ENCODE measurements at regions not wholly inside any gene's neighbourhood (a gene's known extent, or its start where the extent isn't known, plus 50 kb on each side); places are given as distances from the start of the nearest gene placed in this dataset.

DNA sequence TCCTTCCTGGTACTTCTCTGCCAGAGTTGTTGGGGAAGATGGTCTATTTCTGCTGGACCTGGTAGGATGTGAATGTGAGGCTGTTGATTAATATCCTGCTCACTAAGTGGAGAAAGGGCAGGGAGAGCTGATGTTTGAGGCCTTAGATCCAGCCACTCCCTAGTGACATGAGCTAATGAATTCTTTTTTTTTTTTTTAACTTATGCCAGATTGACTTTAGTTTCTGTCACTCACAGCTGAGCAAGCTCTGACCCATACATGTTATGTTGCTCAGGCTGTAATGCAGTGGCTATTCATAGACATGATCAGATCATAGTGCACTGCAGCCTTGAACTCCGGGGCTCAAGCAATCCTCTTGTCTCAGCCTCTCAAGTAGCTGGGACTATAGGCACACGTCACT, 75.1 kb upstream of the SPRY4 start (continued):
- TF ChIP-seq, protein P1, sequence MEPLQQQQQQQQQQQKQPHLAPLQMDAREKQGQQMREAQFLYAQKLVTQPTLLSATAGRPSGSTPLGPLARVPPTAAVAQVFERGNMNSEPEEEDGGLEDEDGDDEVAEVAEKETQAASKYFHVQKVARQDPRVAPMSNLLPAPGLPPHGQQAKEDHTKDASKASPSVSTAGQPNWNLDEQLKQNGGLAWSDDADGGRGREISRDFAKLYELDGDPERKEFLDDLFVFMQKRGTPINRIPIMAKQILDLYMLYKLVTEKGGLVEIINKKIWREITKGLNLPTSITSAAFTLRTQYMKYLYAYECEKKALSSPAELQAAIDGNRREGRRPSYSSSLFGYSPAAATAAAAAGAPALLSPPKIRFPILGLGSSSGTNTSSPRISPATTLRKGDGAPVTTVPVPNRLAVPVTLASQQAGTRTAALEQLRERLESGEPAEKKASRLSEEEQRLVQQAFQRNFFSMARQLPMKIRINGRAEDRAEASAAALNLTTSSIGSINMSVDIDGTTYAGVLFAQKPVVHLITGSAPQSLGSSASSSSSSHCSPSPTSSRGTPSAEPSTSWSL (CRISPR knock-in tag; IDR thresholded peaks at IDR 0.05; ENCODE audit: borderline replicate concordance): no peak
- TF ChIP-seq GATAD2A (IDR thresholded peaks at IDR 0.05): no peak
- no peak for TF ChIP-seq ZNF586 (CRISPR knock-in tag; conservative IDR thresholded peaks at IDR 0.05)
- TF ChIP-seq, protein P2, sequence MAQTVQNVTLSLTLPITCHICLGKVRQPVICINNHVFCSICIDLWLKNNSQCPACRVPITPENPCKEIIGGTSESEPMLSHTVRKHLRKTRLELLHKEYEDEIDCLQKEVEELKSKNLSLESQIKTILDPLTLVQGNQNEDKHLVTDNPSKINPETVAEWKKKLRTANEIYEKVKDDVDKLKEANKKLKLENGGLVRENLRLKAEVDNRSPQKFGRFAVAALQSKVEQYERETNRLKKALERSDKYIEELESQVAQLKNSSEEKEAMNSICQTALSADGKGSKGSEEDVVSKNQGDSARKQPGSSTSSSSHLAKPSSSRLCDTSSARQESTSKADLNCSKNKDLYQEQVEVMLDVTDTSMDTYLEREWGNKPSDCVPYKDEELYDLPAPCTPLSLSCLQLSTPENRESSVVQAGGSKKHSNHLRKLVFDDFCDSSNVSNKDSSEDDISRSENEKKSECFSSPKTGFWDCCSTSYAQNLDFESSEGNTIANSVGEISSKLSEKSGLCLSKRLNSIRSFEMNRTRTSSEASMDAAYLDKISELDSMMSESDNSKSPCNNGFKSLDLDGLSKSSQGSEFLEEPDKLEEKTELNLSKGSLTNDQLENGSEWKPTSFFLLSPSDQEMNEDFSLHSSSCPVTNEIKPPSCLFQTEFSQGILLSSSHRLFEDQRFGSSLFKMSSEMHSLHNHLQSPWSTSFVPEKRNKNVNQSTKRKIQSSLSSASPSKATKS (CRISPR knock-in tag; IDR thresholded peaks at IDR 0.05): no peak
- no peak for TF ChIP-seq KAT7 (CRISPR knock-in tag; IDR thresholded peaks at IDR 0.05; ENCODE audit: borderline replicate concordance)
- no peak for TF ChIP-seq NR2C2 (CRISPR knock-in tag; IDR thresholded peaks at IDR 0.05)
- no peak for TF ChIP-seq NR2C2 (tag; IDR thresholded peaks at IDR 0.05)

DNA sequence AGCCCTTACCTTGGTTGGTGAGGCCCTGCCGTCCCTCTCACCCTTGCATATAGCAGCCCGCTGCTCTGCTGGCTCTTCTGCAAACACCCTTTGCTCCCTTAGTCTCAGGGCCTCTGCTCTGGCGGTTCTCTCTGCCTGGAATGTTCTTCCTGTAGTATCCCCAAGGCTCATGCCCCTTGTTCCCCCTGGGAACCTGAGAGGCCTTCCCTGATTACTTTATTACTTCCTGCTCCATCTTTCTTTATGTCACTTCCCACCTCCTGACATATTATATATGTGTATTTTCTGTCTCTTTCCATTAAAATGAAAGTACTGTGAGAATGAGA, 73.9 kb upstream of the SPRY4 start:
- Histone ChIP-seq H3K4me2 (ENCODE audit: insufficient read depth, low read length) (no peak overlapping the region), H3K79me2 (ENCODE audit: control insufficient read depth, insufficient read depth, low read length) (no peaks in the 10 kb centered on the region), H4K20me1 (replicated peaks; ENCODE audit: control insufficient read depth, insufficient read depth, low read length) (no peaks in the 10 kb centered on the region), H3K36me3 (ENCODE audit: control insufficient read depth, insufficient read depth, low read length) (no peaks in the 10 kb centered on the region), H3K9ac (ENCODE audit: insufficient read depth in 1 of 2, low read depth in 2 of 2, low read length in 2 of 2) (no peak overlapping the region), H3K4me3 (no peak overlapping the region), H2AFZ (ENCODE audit: low read depth, low read length) (no peak overlapping the region), H3K9me1 (ENCODE audit: control insufficient read depth, insufficient read depth, low read length) (no peaks in the 10 kb centered on the region), H3K27me3 (ENCODE audit: control insufficient read depth in 2 of 2, insufficient read depth in 2 of 2, low read length in 2 of 2) (no peaks in the 10 kb centered on the region), H3K9me3 (replicated peaks; ENCODE audit: control insufficient read depth, insufficient read depth, low read depth, low read length) (no peaks in the 10 kb centered on the region), H3K27ac (ENCODE audit: extremely low read depth, low read depth, low read length) (no peak overlapping the region), H3K4me1 (replicated peaks in 1 of 2; ENCODE audit: control insufficient read depth in 2 of 2, insufficient read depth in 2 of 2, low read length in 2 of 2) (peaks cover 15 to 16% of the 10 kb centered on the region in 2 experiments; a peak in 4 of 5 replicates)
- ChIA-PET CTCF (ENCODE audit: low intra/inter-chr PET ratio) (no interaction called here), POLR2A (no interaction called here)
- ATAC-seq: no peak
- DNase-seq (ENCODE audit: extremely low read depth in 1 of 4, low spot score in 3 of 4): no peak
- intact Hi-C loops (cut with micrococcal nuclease) (no loop called here), in situ Hi-C loops (cut with MboI) (no loop called here)
- WGBS (ENCODE audit: insufficient coverage, low coverage, missing lambda C conversion rate): 84% methylated on average over 3 of the region's 3 CpGs
- FAIRE-seq: no peak
- BruUV-seq (replicated peaks): no TSS peak
- no peak for TF ChIP-seq ZC3H4 (CRISPR knock-in tag; IDR thresholded peaks at IDR 0.05; ENCODE audit: borderline replicate concordance)
- no peak for TF ChIP-seq ZNF316 (IDR thresholded peaks at IDR 0.05)
- no peak for TF ChIP-seq SAFB (IDR thresholded peaks at IDR 0.05; ENCODE audit: borderline replicate concordance, low read depth, low read length)
- no peak for TF ChIP-seq MAFK (IDR thresholded peaks at IDR 0.05; ENCODE audit: low read length)
- TF ChIP-seq, protein P3, sequence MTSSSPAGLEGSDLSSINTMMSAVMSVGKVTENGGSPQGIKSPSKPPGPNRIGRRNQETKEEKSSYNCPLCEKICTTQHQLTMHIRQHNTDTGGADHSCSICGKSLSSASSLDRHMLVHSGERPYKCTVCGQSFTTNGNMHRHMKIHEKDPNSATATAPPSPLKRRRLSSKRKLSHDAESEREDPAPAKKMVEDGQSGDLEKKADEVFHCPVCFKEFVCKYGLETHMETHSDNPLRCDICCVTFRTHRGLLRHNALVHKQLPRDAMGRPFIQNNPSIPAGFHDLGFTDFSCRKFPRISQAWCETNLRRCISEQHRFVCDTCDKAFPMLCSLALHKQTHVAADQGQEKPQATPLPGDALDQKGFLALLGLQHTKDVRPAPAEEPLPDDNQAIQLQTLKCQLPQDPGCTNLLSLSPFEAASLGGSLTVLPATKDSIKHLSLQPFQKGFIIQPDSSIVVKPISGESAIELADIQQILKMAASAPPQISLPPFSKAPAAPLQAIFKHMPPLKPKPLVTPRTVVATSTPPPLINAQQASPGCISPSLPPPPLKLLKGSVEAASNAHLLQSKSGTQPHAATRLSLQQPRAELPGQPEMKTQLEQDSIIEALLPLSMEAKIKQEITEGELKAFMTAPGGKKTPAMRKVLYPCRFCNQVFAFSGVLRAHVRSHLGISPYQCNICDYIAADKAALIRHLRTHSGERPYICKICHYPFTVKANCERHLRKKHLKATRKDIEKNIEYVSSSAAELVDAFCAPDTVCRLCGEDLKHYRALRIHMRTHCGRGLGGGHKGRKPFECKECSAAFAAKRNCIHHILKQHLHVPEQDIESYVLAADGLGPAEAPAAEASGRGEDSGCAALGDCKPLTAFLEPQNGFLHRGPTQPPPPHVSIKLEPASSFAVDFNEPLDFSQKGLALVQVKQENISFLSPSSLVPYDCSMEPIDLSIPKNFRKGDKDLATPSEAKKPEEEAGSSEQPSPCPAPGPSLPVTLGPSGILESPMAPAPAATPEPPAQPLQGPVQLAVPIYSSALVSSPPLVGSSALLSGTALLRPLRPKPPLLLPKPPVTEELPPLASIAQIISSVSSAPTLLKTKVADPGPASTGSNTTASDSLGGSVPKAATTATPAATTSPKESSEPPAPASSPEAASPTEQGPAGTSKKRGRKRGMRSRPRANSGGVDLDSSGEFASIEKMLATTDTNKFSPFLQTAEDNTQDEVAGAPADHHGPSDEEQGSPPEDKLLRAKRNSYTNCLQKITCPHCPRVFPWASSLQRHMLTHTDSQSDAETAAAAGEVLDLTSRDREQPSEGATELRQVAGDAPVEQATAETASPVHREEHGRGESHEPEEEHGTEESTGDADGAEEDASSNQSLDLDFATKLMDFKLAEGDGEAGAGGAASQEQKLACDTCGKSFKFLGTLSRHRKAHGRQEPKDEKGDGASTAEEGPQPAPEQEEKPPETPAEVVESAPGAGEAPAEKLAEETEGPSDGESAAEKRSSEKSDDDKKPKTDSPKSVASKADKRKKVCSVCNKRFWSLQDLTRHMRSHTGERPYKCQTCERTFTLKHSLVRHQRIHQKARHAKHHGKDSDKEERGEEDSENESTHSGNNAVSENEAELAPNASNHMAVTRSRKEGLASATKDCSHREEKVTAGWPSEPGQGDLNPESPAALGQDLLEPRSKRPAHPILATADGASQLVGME (CRISPR knock-in tag; IDR thresholded peaks at IDR 0.05): no peak
- TF ChIP-seq FOXP1 (CRISPR knock-in tag; IDR thresholded peaks at IDR 0.05): no peak

All from K562 (cell line).